Keratinocyte (primary cell): ENCODE measurements at regions not wholly inside any gene's neighbourhood (a gene's known extent, or its start where the extent isn't known, plus 50 kb on each side); places are given as distances from the start of the nearest gene placed in this dataset.
"Not testable (repeated sequence)": the region's sequence is repeated elsewhere in the genome, so short reads cannot be mapped to it uniquely, and the experiment has no call there.

ENCODE experiments used
- CTCF ChIP-seq, 3 experiments: IDR thresholded peaks in 1 of 3; conservative IDR thresholded peaks in 1 of 3; optimal IDR thresholded peaks in 1 of 3; 2 replicates in 2 of 3; 3 replicates in 1 of 3; pipeline versions ENCODE3 to v1.5.1; 2011; ENCODE audit warnings: low read length in 3 of 3, mild to moderate bottlenecking in 3 of 3, moderate library complexity in 2 of 3, control low read depth in 1 of 3, inconsistent platforms in 1 of 3; ENCODE audit not compliant: insufficient read depth in 2 of 3; ENCODE audit errors: extremely low read depth in 1 of 3
- EZH2 ChIP-seq: IDR thresholded peaks from one replicate; pipeline ENCODE4 v1.6.1; 2012; ENCODE audit warnings: inconsistent platforms, mild to moderate bottlenecking, low read length, moderate library complexity

GRCh38 chr19:27814834-27815233, 1398.1 kb downstream of the UQCRFS1 start:
- not testable (repeated sequence) for TF ChIP-seq EZH2; CTCF (optimal IDR thresholded peaks at IDR 0.05 in 1 of 3, IDR thresholded peaks at IDR 0.05 in 1 of 3, conservative IDR thresholded peaks at IDR 0.05 in 1 of 3; ENCODE audit: extremely low read depth in 1 of 3, insufficient read depth in 2 of 3, low read length in 3 of 3)
